RKO (cell line): ENCODE measurements at regions not wholly inside any gene's neighbourhood (a gene's known extent, or its start where the extent isn't known, plus 50 kb on each side); places are given as distances from the start of the nearest gene placed in this dataset.

ENCODE experiments used
- DNase-seq: peaks from one replicate; pipeline ENCODE4 v3.0.0-alpha.2; 2016; ENCODE audit warnings: low spot score

GRCh38 chr13:53854321-53854720 is 825.7 kb downstream of the OLFM4 start:
- DNase-seq, result no peak

- DNase-seq, result no peak
Measured at GRCh38 chr13:53856573-53857195, 828.1 kb downstream of the OLFM4 start.

DNA sequence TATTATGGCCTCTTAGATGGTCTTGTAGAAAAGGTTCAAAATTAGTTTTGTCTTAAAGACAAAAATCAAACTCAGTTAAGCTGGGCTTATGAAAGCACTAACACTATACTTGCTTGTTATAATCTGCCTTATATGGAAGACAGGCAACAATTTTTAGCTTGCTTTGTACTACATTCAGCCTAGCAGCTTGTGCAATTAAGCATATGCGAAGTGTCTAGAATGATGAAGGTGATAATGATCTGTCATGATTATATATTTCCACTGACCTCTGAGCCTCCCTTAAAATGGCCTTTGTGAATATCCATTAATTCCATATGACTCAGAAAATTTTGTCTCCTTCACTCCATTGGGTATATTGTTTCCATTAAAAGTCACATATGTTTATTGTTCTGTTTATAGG is 834.9 kb downstream of the OLFM4 start:
- no peak for DNase-seq

- DNase-seq, result no peak
Measured at GRCh38 chr13:53873558-53873957, 844.9 kb downstream of the OLFM4 start.

GRCh38 chr13:53878861-53879260 is 850.2 kb downstream of the OLFM4 start:
- DNase-seq, result no peak

DNA sequence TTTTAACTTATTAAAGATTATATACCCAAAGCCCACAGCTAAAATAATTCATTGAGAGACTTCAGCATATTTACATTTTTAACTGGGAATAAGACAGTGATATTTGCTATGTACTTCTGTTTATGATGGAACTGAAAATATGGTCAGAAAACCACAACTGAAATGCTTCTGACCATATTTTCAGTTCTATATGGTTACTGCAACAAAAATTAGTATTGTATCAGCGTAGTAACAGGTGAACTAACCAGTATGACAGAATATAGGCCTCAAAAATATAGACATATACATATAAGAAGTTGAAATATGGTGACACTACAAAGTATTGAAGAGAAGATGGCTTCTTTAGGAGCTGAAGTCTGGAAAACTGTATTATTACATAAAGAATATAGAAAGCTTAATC is 857.4 kb downstream of the OLFM4 start:
- DNase-seq, result no peak

DNA sequence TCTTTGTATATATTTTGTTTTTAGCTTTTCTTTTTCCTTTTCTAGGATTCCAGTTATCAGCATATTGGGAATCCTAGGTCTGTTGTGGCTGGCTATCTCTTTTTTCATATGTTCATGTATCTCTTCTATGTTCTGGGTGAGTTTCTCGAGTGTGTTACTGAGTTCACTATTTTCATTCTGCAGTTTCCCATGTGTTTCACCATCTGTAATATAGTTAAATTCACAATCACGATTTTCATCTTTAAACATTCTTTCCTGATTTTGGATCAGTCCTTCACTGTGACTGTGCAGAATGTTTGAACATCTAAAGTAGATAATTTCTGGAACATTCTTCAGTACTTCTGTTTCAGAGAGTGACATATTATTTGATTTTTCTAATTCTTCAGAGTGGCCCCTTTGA is 862.1 kb downstream of the OLFM4 start:
- DNase-seq, result no peak

DNA sequence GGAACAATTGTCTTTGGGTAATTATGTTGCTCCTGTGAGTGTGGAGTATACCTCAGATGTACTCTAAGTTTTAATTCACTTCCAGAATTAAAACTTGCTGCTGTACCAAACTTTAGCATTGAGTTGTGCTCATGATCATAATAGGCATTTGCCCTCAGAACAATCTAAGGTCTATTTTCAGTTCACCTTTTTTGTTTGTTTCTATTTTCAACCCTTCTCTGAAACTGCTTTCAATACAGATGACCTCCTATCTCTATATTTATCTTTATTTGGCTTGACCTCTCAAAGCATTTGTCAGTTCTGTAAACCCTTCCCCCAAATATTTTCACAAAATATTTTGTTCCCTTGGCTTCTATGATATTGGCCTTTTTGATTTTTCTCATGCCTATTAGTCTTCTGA is 873.0 kb downstream of the OLFM4 start:
- no peak for DNase-seq

GRCh38 chr13:53907891-53908290 is 879.3 kb downstream of the OLFM4 start:
- no peak for DNase-seq

GRCh38 chr13:53920916-53921315 is 892.3 kb downstream of the OLFM4 start:
- DNase-seq, result no peak

DNA sequence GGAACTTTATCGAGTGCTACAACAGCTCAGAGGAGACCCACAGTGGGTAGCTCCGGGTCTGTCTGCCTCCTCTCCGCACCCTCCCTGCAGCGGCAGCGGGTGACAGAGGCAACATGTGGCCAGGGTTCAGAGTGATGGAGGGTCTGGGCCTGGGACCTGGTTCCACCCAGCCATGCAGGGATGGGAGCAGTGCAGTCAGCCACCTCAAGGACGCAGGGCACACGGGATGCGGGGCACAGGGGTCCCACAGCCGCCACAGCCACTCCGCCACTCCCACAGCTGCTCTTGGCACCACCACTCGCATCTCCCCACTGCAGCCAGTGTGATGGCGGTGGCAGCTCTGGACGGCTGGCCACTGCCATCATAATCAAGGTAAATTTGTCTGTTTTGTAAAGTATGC is 892.9 kb downstream of the OLFM4 start:
- DNase-seq, result no peak

DNA sequence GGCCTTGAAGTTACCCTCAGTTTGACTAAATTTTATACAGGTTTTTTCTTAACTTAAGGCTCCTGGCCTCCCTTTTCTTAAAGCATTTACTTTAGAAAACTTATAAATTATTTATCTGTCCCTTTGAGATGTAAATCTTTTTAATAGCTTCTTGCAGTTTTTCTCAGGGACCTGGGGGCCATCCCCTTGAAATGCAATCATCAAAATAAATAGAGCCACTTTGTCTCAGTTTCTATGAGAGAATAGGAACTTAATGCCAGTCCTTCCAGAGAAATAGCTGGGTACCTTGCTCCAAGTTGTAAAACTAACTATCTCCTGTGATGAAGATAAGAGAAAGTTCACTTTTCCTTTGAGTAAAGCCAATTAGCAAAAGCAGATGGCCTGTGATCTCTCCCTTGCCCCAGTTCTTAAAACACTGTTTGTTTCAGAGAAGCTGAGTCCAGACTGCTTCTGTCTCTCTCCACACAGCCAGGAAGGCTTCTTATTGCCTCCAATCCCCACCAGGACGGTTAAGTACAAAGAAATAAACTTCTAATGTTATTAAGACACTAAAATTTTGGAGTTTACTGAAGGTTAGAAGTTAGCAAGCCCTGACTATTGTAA is 913.1 kb downstream of the OLFM4 start:
- no peak for DNase-seq

GRCh38 chr13:53946500-53946899 is 917.9 kb downstream of the OLFM4 start:
- DNase-seq, result no peak

GRCh38 chr13:53953183-53953582 is 924.6 kb downstream of the OLFM4 start:
- DNase-seq, result no peak
